Duodenal mucosa (tissue), 2 donors: ENCODE measurements at regions not wholly inside any gene's neighbourhood (a gene's known extent, or its start where the extent isn't known, plus 50 kb on each side); places are given as distances from the start of the nearest gene placed in this dataset.

Experiments
- H3K27ac ChIP-seq: one replicate; pipeline ENCODE4 v1.7.0; 2013; ENCODE audit warnings: low read depth, low read length
- H3K27me3 ChIP-seq, 2 donors: one replicate each; pipeline ENCODE4 v1.7.0; 2013; ENCODE audit warnings: low read length in 2 of 2, control low read depth in 1 of 2; ENCODE audit not compliant: insufficient read depth in 2 of 2, control insufficient read depth in 1 of 2
- H3K36me3 ChIP-seq, 2 donors: one replicate each; pipeline ENCODE4 v1.7.0; 2013; ENCODE audit warnings: low read length in 2 of 2, control low read depth in 1 of 2; ENCODE audit not compliant: insufficient read depth in 2 of 2, control insufficient read depth in 1 of 2
- H3K4me1 ChIP-seq, 2 donors: one replicate each; pipeline ENCODE4 v1.7.0; 2013; ENCODE audit warnings: low read length in 2 of 2, control low read depth in 1 of 2; ENCODE audit not compliant: insufficient read depth in 2 of 2, control insufficient read depth in 1 of 2
- H3K4me3 ChIP-seq, 2 donors: one replicate each; pipeline ENCODE4 v1.7.0; 2013; ENCODE audit warnings: low read length in 2 of 2, low read depth in 1 of 2
- H3K9ac ChIP-seq, 2 donors: one replicate each; pipeline ENCODE4 v1.7.0; 2013; ENCODE audit warnings: low read length in 2 of 2, low read depth in 1 of 2
- H3K9me3 ChIP-seq, 2 donors: one replicate each; pipeline ENCODE4 v1.7.0; 2013; ENCODE audit warnings: low read length in 2 of 2, control low read depth in 1 of 2; ENCODE audit not compliant: control insufficient read depth in 1 of 2

DNA sequence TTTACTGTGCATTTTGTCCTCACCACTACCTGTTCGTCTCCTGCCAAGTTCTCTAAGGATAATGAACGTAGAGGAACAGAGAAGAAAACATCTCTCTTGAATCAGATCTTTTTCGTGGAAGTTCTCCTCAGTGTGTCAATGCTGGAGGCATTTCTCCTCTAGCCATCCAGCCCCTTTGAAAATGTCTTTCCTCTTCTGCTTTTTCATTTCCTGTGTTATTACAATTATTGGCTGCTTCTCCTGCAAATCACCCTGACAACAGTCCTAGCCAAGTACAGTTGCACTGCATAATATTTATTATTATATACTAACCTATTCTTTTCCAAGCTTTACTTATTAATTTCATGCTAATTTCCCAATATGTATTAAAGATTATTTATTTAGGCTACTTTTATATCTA is 61.8 kb upstream of the TRPM3 start:
- H3K9me3 ChIP-seq = no peaks in the 10 kb centered on the region
- no peaks in the 10 kb centered on the region for H3K27me3 ChIP-seq
- H3K9ac ChIP-seq = no peak overlapping the region
- H3K27ac ChIP-seq = no peak overlapping the region
- H3K4me1 ChIP-seq = no peaks in the 10 kb centered on the region
- no peaks in the 10 kb centered on the region for H3K36me3 ChIP-seq
- H3K4me3 ChIP-seq = no peak overlapping the region

- Histone ChIP-seq H3K9me3 (no peaks in the 10 kb centered on the region), H3K27ac (no peak overlapping the region), H3K4me3 (no peak overlapping the region), H3K4me1 (no peaks in the 10 kb centered on the region), H3K27me3 (no peaks in the 10 kb centered on the region), H3K9ac (no peak overlapping the region), H3K36me3 (no peaks in the 10 kb centered on the region)
Measured at GRCh38 chr9:71179183-71179582, 57.8 kb upstream of the TRPM3 start.

DNA sequence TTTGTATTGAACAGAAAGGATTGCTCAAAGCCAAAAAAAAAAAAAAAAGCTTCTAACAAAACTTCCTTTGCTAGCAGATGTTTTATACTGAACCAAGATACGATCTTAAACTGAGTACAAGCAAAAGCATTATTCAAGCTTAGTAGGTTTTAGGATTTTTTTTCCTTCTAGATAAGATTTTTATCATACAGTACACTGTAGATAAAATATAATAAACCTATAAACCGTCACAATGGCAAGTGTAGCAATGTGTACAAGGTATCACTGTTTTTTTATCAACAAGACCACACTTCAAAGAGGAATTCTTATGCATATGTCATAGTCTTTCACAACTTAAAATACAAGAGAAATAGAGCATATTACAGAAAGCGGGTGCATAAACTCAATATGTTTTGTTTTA is 56.5 kb upstream of the TRPM3 start:
- Histone ChIP-seq H3K4me1 (no peaks in the 10 kb centered on the region), H3K4me3 (no peak overlapping the region), H3K27me3 (no peaks in the 10 kb centered on the region)

GRCh38 chr9:71171517-71171916 is 50.1 kb upstream of the TRPM3 start:
- no peak overlapping the region for H3K27ac ChIP-seq
- H3K27me3 ChIP-seq = no peaks in the 10 kb centered on the region

More for the DNA sequence above, 56.5 kb upstream of the TRPM3 start:
- no peak overlapping the region for H3K27ac ChIP-seq
- no peak overlapping the region for H3K9ac ChIP-seq
- H3K36me3 ChIP-seq = no peaks in the 10 kb centered on the region
- H3K9me3 ChIP-seq = no peaks in the 10 kb centered on the region

More at GRCh38 chr9:71171517-71171916, 50.1 kb upstream of the TRPM3 start:
- no peaks in the 10 kb centered on the region for H3K4me1 ChIP-seq
- no peaks in the 10 kb centered on the region for H3K36me3 ChIP-seq
- H3K9me3 ChIP-seq = no peaks in the 10 kb centered on the region
- H3K4me3 ChIP-seq = no peak overlapping the region
- H3K9ac ChIP-seq = no peak overlapping the region
